Gastroesophageal sphincter (tissue), 2 donors: ENCODE measurements at regions not wholly inside any gene's neighbourhood (a gene's known extent, or its start where the extent isn't known, plus 50 kb on each side); places are given as distances from the start of the nearest gene placed in this dataset.

ENCODE experiments used
- POLR2A ChIP-seq, 2 donors: fragments of 450-650 bp; IDR thresholded peaks; one replicate each; pipeline ENCODE4 v1.6.1; 2017; ENCODE audit warnings: antibody characterized with exemption in 2 of 2, mild to moderate bottlenecking in 2 of 2, moderate library complexity in 1 of 2
- POLR2AphosphoS5 ChIP-seq: sonication (generic); formaldehyde crosslinking; IDR thresholded peaks from one replicate; pipeline ENCODE4 v1.6.1; 2017; ENCODE audit warnings: antibody characterized with exemption

GRCh38 chr2:217638031-217638430 lies 364.8 kb downstream of the TNS1 start:
- TF ChIP-seq POLR2A (IDR thresholded peaks at IDR 0.05), result no peak
- TF ChIP-seq POLR2AphosphoS5, result no peak
